ENCODE measurements at regions not wholly inside any gene's neighbourhood (a gene's known extent, or its start where the extent isn't known, plus 50 kb on each side); places are given as distances from the start of the nearest gene placed in this dataset.
A peak's percentile ranks its signal among the peaks of the same experiment; 100 is the strongest.

DNA sequence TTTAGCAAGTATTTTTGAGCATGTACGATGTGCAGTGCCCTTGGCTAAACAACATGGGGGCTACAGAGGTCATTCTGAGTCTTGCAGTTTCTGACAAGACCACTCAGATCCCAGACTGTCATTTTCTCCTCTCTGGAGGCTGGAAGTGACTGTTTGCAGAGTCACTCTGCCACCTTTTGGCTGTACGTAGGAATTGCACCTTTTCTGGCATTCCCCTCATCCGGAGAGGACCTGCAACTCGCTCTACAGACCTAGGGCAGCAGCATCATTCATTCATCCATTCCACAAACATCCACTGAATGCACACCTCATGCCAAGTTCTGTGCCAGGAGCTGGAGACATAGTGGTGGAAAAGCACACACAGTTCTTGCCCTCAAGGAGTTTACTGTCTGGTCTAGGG, 160.4 kb upstream of the GPR101 start:
- no peak for TF ChIP-seq EZH2phosphoT487 (IDR thresholded peaks at IDR 0.05; ENCODE audit: low read length)
- TF ChIP-seq, protein P1, sequence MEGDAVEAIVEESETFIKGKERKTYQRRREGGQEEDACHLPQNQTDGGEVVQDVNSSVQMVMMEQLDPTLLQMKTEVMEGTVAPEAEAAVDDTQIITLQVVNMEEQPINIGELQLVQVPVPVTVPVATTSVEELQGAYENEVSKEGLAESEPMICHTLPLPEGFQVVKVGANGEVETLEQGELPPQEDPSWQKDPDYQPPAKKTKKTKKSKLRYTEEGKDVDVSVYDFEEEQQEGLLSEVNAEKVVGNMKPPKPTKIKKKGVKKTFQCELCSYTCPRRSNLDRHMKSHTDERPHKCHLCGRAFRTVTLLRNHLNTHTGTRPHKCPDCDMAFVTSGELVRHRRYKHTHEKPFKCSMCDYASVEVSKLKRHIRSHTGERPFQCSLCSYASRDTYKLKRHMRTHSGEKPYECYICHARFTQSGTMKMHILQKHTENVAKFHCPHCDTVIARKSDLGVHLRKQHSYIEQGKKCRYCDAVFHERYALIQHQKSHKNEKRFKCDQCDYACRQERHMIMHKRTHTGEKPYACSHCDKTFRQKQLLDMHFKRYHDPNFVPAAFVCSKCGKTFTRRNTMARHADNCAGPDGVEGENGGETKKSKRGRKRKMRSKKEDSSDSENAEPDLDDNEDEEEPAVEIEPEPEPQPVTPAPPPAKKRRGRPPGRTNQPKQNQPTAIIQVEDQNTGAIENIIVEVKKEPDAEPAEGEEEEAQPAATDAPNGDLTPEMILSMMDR (IDR thresholded peaks at IDR 0.05; ENCODE audit: low read length) = peak; percentile 74
